ENCODE measurements at regions not wholly inside any gene's neighbourhood (a gene's known extent, or its start where the extent isn't known, plus 50 kb on each side); places are given as distances from the start of the nearest gene placed in this dataset.

DNA sequence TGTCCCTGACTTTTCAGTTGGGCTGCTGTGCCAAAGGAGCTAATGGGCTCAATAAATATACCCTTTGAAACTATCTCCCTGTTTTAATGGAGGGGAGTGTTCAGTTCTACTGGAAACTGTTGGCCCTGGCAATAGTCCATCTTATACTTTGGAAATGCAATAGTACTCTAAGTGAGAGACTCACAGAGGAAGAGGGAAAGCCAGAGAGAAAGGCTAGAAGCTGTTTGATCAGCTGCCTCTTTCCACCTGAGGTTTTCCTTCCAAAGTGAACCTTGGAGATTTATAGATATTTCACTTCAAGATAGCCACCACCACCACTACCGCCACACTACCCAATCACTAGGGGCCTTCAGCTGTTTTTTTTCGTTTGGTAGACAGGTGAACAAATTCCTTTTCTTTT is 93.6 kb upstream of the CCDC91 start:
- TF ChIP-seq, protein P1, sequence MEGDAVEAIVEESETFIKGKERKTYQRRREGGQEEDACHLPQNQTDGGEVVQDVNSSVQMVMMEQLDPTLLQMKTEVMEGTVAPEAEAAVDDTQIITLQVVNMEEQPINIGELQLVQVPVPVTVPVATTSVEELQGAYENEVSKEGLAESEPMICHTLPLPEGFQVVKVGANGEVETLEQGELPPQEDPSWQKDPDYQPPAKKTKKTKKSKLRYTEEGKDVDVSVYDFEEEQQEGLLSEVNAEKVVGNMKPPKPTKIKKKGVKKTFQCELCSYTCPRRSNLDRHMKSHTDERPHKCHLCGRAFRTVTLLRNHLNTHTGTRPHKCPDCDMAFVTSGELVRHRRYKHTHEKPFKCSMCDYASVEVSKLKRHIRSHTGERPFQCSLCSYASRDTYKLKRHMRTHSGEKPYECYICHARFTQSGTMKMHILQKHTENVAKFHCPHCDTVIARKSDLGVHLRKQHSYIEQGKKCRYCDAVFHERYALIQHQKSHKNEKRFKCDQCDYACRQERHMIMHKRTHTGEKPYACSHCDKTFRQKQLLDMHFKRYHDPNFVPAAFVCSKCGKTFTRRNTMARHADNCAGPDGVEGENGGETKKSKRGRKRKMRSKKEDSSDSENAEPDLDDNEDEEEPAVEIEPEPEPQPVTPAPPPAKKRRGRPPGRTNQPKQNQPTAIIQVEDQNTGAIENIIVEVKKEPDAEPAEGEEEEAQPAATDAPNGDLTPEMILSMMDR (IDR thresholded peaks at IDR 0.05 in 2 of 3, conservative IDR thresholded peaks at IDR 0.05 in 1 of 3; ENCODE audit: borderline replicate concordance in 1 of 3, insufficient read depth in 1 of 3, low read depth in 2 of 3, low read length in 2 of 3), result no peak
- TF ChIP-seq, protein P2, sequence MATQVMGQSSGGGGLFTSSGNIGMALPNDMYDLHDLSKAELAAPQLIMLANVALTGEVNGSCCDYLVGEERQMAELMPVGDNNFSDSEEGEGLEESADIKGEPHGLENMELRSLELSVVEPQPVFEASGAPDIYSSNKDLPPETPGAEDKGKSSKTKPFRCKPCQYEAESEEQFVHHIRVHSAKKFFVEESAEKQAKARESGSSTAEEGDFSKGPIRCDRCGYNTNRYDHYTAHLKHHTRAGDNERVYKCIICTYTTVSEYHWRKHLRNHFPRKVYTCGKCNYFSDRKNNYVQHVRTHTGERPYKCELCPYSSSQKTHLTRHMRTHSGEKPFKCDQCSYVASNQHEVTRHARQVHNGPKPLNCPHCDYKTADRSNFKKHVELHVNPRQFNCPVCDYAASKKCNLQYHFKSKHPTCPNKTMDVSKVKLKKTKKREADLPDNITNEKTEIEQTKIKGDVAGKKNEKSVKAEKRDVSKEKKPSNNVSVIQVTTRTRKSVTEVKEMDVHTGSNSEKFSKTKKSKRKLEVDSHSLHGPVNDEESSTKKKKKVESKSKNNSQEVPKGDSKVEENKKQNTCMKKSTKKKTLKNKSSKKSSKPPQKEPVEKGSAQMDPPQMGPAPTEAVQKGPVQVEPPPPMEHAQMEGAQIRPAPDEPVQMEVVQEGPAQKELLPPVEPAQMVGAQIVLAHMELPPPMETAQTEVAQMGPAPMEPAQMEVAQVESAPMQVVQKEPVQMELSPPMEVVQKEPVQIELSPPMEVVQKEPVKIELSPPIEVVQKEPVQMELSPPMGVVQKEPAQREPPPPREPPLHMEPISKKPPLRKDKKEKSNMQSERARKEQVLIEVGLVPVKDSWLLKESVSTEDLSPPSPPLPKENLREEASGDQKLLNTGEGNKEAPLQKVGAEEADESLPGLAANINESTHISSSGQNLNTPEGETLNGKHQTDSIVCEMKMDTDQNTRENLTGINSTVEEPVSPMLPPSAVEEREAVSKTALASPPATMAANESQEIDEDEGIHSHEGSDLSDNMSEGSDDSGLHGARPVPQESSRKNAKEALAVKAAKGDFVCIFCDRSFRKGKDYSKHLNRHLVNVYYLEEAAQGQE (IDR thresholded peaks at IDR 0.05; ENCODE audit: low read depth), result no peak
- TF ChIP-seq POLR2A (IDR thresholded peaks at IDR 0.05; ENCODE audit: borderline replicate concordance, extremely low read depth, insufficient read depth, insufficient read length) (no peak), POLR2AphosphoS5 (IDR thresholded peaks at IDR 0.05; ENCODE audit: low read depth, low read length) (no peak)

Data from HCT116 (cell line).